Breast epithelium (tissue), 4 donors: ENCODE measurements at regions not wholly inside any gene's neighbourhood (a gene's known extent, or its start where the extent isn't known, plus 50 kb on each side); places are given as distances from the start of the nearest gene placed in this dataset.

ENCODE experiments used
- DNase-seq, 2 donors: peaks; one replicate each; pipeline ENCODE4 v3.0.0-alpha.2; 2019; ENCODE audit warnings: low spot score in 2 of 2
- H3K27ac ChIP-seq, 2 donors: fragments of 200-600 bp; sonication (generic) in 1 of 2; one replicate each; pipeline ENCODE4 v1.5.1; 2016 to 2019; ENCODE audit warnings: mild to moderate bottlenecking in 1 of 2
- H3K27me3 ChIP-seq, 2 donors: fragments of 200-600 bp; sonication (generic) in 1 of 2; one replicate each; pipeline versions ENCODE4 v1.5.1 to v1.6.0; 2017 to 2019; ENCODE audit warnings: control low read depth in 1 of 2, mild to moderate bottlenecking in 1 of 2
- H3K36me3 ChIP-seq: fragments of 200-600 bp; one replicate; pipeline ENCODE4 v1.5.1; 2019
- H3K4me1 ChIP-seq, 2 donors: fragments of 200-600 bp; sonication (generic); one replicate each; pipeline ENCODE4 v1.5.1; 2016 to 2019; ENCODE audit warnings: control low read depth in 1 of 2
- H3K4me3 ChIP-seq, 3 donors: fragments of 200-600 bp; sonication (generic); 1 replicate in 2 of 3; 2 replicates in 1 of 3; pipeline ENCODE4 v1.5.1; 2016 to 2019; ENCODE audit warnings: mild to moderate bottlenecking in 3 of 3, moderate library complexity in 2 of 3
- H3K9me3 ChIP-seq, 2 donors: fragments of 200-600 bp; sonication (generic) in 1 of 2; one replicate each; pipeline ENCODE4 v1.5.1; 2016 to 2019; ENCODE audit warnings: control low read depth in 1 of 2
- POLR2A ChIP-seq: fragments of 450-650 bp; IDR thresholded peaks from one replicate; pipeline ENCODE4 v1.6.1; 2016; ENCODE audit warnings: antibody characterized with exemption, mild to moderate bottlenecking, moderate library complexity
- POLR2AphosphoS5 ChIP-seq, 3 donors: sonication (generic); formaldehyde crosslinking; IDR thresholded peaks; one replicate each; pipeline ENCODE4 v1.6.1; 2017; ENCODE audit warnings: antibody characterized with exemption in 3 of 3
- intact Hi-C: fragments of 100-400 bp; cut with DNase I; formaldehyde crosslinking; loops from one replicate; pipeline ENCODE4 v1.15.1; 2023; ENCODE audit warnings: low total_unique reads
- TF ChIP-seq, protein P1 (sequence below), 3 donors: fragments of 450-650 bp; IDR thresholded peaks; one replicate each; pipeline ENCODE4 v1.5.1; 2016 to 2017; ENCODE audit warnings: antibody characterized with exemption in 3 of 3, mild to moderate bottlenecking in 3 of 3, moderate library complexity in 3 of 3

DNA sequence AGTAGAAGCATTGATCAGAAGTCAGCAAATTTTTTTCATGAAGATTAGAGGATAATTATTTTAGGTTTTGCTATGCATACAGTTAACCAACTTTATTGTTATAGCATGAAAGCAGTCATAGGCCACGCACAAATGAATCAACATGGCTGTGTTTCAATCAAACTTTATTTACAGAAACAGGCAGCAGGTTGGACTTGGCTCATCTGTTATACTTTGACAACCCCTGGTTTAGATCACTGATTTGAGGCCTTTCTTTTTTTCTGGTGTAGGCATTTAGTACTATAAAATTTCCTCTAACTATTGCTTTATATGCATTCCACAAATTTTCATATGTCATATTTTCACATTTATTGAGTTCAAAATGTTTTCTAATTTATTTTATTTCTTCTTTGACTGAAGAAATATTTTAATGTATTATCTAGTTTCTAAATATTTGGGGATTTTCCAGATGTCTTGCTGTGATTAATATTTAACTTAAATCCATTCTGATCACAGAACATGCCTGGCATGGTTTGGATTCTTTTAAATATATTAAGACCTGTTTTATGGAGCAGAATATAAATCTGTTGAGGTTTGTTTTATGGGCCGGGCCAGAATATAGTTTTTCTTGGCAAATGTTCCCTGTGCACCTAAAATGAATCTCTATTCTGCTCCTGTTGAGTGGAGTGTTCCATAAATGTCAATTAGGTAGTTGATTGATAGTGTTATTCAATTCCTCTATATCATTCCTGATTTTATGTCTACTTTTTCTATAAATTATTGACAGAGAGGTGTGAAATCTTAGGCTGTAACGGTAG lies 116.3 kb upstream of the KLHL29 start:
- no peak overlapping the region for H3K27ac ChIP-seq
- no peaks in the 10 kb centered on the region for H3K27me3 ChIP-seq
- no peak overlapping the region for H3K4me3 ChIP-seq
- no peaks in the 10 kb centered on the region for H3K4me1 ChIP-seq
- intact Hi-C loops: no loop called here
- TF ChIP-seq POLR2AphosphoS5 (IDR thresholded peaks at IDR 0.05) (no peak), POLR2A (no peak)
- TF ChIP-seq, protein P1, sequence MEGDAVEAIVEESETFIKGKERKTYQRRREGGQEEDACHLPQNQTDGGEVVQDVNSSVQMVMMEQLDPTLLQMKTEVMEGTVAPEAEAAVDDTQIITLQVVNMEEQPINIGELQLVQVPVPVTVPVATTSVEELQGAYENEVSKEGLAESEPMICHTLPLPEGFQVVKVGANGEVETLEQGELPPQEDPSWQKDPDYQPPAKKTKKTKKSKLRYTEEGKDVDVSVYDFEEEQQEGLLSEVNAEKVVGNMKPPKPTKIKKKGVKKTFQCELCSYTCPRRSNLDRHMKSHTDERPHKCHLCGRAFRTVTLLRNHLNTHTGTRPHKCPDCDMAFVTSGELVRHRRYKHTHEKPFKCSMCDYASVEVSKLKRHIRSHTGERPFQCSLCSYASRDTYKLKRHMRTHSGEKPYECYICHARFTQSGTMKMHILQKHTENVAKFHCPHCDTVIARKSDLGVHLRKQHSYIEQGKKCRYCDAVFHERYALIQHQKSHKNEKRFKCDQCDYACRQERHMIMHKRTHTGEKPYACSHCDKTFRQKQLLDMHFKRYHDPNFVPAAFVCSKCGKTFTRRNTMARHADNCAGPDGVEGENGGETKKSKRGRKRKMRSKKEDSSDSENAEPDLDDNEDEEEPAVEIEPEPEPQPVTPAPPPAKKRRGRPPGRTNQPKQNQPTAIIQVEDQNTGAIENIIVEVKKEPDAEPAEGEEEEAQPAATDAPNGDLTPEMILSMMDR (IDR thresholded peaks at IDR 0.05): no peak
- no peak for DNase-seq
- H3K36me3 ChIP-seq: no peaks in the 10 kb centered on the region
- no peaks in the 10 kb centered on the region for H3K9me3 ChIP-seq

DNA sequence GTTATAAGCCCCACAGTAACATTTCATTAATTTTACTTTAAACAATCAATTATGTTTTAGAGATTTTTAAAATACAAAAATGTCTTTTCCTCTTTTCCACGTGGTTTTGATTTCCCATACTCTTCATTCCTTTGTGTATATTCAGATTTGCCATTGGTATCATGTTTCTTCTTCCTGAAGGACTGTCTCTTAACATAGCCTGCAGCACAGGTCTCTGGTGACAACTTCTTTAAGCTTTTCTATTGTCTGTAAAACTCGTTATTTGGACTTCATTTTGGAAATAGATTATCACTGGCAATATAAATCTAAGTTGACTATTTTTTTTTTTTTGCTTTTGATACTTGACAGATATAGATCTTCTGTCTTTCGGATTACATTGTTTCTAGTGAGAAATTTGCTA lies 115.2 kb upstream of the KLHL29 start:
- H3K27me3 ChIP-seq: no peaks in the 10 kb centered on the region
- H3K36me3 ChIP-seq: no peaks in the 10 kb centered on the region
- DNase-seq: no peak
- no peak overlapping the region for H3K27ac ChIP-seq
- H3K4me3 ChIP-seq: no peak overlapping the region
- TF ChIP-seq POLR2A (no peak), POLR2AphosphoS5 (IDR thresholded peaks at IDR 0.05) (no peak)
- TF ChIP-seq, protein P1 (IDR thresholded peaks at IDR 0.05): no peak
- intact Hi-C loops: no loop called here
- no peaks in the 10 kb centered on the region for H3K9me3 ChIP-seq
- H3K4me1 ChIP-seq: no peaks in the 10 kb centered on the region

DNA sequence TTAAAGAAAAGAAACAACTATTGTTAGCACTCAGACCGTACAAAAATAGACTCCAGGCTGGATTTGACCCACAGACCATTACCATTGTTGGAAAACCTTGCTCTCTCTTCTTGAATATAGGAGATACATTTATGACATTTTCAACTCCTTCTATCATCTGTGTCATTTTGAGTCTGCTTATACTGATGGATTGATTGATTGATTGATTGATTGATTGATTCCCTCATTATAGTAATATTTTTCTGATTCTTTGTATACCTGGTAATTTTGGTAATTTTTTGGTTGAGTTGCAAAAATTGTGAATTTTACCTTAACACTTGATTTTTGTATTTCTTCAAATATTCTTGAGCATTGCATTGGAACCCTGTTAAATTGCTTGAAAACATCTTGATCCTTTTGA lies 114.2 kb upstream of the KLHL29 start:
- H3K9me3 ChIP-seq: no peaks in the 10 kb centered on the region
- no peaks in the 10 kb centered on the region for H3K36me3 ChIP-seq
- H3K4me3 ChIP-seq: no peak overlapping the region
- intact Hi-C loops: no loop called here
- no peaks in the 10 kb centered on the region for H3K27me3 ChIP-seq
- no peak overlapping the region for H3K27ac ChIP-seq
- no peaks in the 10 kb centered on the region for H3K4me1 ChIP-seq
- no peak for DNase-seq
- TF ChIP-seq, protein P1 (IDR thresholded peaks at IDR 0.05): no peak

DNA sequence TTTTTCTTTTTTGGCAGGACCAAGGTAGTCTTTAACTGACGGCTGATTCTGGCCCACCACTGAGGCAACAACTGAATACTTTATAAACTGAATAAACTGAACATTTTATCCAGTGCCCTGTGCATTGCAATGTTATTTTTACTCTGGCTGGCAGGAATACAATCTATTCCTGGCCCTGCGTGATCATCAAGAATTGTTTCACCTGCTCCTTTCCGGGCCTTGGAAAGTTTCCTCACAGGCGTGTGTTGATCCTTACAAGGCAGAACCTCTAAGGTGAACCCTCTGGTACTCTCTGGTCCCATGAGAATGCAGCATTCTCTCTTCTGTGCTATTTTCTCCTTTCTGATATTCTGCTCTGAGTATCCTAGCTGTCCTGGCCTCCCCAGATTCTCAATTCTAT lies 113.7 kb upstream of the KLHL29 start:
- intact Hi-C loops: no loop called here
- H3K27me3 ChIP-seq: no peaks in the 10 kb centered on the region
- no peak for TF ChIP-seq POLR2AphosphoS5 (IDR thresholded peaks at IDR 0.05)
- TF ChIP-seq, protein P1 (IDR thresholded peaks at IDR 0.05): no peak
- TF ChIP-seq POLR2A: no peak

DNA sequence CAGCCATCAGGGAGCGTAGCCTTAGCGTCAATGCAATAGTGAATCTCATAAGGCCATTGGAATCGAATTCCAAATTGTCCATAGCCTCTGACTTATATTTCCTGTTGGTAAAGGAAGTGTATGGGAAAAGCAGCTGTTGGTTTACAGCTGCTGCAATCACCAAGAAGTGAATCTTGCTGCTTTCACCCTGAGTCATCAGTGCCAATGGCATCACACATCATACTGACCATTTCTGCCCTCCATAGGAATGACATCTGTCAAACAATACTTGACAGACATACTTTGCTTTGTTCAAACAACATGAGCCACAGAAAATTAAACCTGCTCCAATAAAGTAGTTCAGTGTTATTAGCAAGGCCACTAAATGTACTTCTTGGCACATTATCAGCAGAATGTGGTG lies 111.2 kb upstream of the KLHL29 start:
- Histone ChIP-seq H3K36me3 (no peaks in the 10 kb centered on the region), H3K27ac (no peak overlapping the region), H3K27me3 (no peaks in the 10 kb centered on the region), H3K9me3 (no peaks in the 10 kb centered on the region), H3K4me3 (no peak overlapping the region), H3K4me1 (no peaks in the 10 kb centered on the region)
- no peak for DNase-seq
- no peak for TF ChIP-seq POLR2AphosphoS5 (IDR thresholded peaks at IDR 0.05)
- TF ChIP-seq, protein P1 (IDR thresholded peaks at IDR 0.05): no peak
- no peak for TF ChIP-seq POLR2A
- intact Hi-C loops: no loop called here

More for the DNA sequence above, 113.7 kb upstream of the KLHL29 start:
- Histone ChIP-seq H3K36me3 (no peaks in the 10 kb centered on the region), H3K4me3 (no peak overlapping the region), H3K9me3 (no peaks in the 10 kb centered on the region), H3K27ac (no peak overlapping the region), H3K4me1 (no peaks in the 10 kb centered on the region)
- no peak for DNase-seq
